Endothelial cell of umbilical vein (primary cell): ENCODE measurements at regions not wholly inside any gene's neighbourhood (a gene's known extent, or its start where the extent isn't known, plus 50 kb on each side); places are given as distances from the start of the nearest gene placed in this dataset.

Experiments
- CTCF ChIP-seq, 2 donors: IDR thresholded peaks; 1 replicate in 1 of 2; 2 replicates in 1 of 2; pipeline ENCODE4 v1.5.1; 2011; ENCODE audit warnings: low read length in 2 of 2, mild to moderate bottlenecking in 2 of 2, moderate library complexity in 2 of 2, control low read depth in 1 of 2, inconsistent platforms in 1 of 2, low read depth in 1 of 2; ENCODE audit not compliant: insufficient read depth in 1 of 2; ENCODE audit errors: extremely low read depth in 1 of 2
- EZH2 ChIP-seq: IDR thresholded peaks from 2 replicates; pipeline ENCODE4 v1.6.1; 2012; ENCODE audit warnings: borderline replicate concordance, low read depth, mild to moderate bottlenecking, moderate library complexity, low read length, inconsistent platforms; ENCODE audit not compliant: severe bottlenecking

- TF ChIP-seq CTCF (IDR thresholded peaks at IDR 0.05; ENCODE audit: extremely low read depth in 1 of 2, insufficient read depth in 1 of 2, low read depth in 1 of 2, low read length in 2 of 2) (no peak), EZH2 (no peak)
Observed at GRCh38 chrX:42289492-42290385, 366.4 kb upstream of the CASK start.
